ENCODE measurements at regions not wholly inside any gene's neighbourhood (a gene's known extent, or its start where the extent isn't known, plus 50 kb on each side); places are given as distances from the start of the nearest gene placed in this dataset.
"Not testable (repeated sequence)": the region's sequence is repeated elsewhere in the genome, so short reads cannot be mapped to it uniquely, and the experiment has no call there.

- H3K4me1 Mint-ChIP-seq: no peaks in the 10 kb centered on the region
Measured at GRCh38 chr5:155633338-155633957, 619.9 kb downstream of the KIF4B start.

GRCh38 chr5:155649666-155650065 is 636.1 kb downstream of the KIF4B start:
- Mint-ChIP-seq H3K4me1 (no peaks in the 10 kb centered on the region), H3K27ac (no peak overlapping the region), H3K36me3 (no peaks in the 10 kb centered on the region), H3K9me3 (no peaks in the 10 kb centered on the region), H3K4me3 (no peak overlapping the region), H3K27me3 (peaks cover 2% of the 10 kb centered on the region)

More at GRCh38 chr5:155633338-155633957, 619.9 kb downstream of the KIF4B start:
- Mint-ChIP-seq H3K9me3 (peaks cover 5% of the 10 kb centered on the region), H3K27me3 (peaks cover 8% of the 10 kb centered on the region), H3K27ac (no peak overlapping the region), H3K36me3 (no peaks in the 10 kb centered on the region), H3K4me3 (no peak overlapping the region)

- no peaks in the 10 kb centered on the region for H3K4me1 Mint-ChIP-seq
- H3K4me3 Mint-ChIP-seq: no peak overlapping the region
- no peaks in the 10 kb centered on the region for H3K9me3 Mint-ChIP-seq
- no peaks in the 10 kb centered on the region for H3K27me3 Mint-ChIP-seq
- no peak overlapping the region for H3K27ac Mint-ChIP-seq
- no peaks in the 10 kb centered on the region for H3K36me3 Mint-ChIP-seq
Measured at GRCh38 chr5:155655569-155655968, 642.0 kb downstream of the KIF4B start.

- no peak overlapping the region for H3K27ac Mint-ChIP-seq
- H3K4me1 Mint-ChIP-seq: no peaks in the 10 kb centered on the region
- no peaks in the 10 kb centered on the region for H3K27me3 Mint-ChIP-seq
- H3K4me3 Mint-ChIP-seq: no peak overlapping the region
- no peaks in the 10 kb centered on the region for H3K36me3 Mint-ChIP-seq
- no peaks in the 10 kb centered on the region for H3K9me3 Mint-ChIP-seq
Measured at GRCh38 chr5:155661859-155662258, 648.3 kb downstream of the KIF4B start.

- H3K36me3 Mint-ChIP-seq: no peaks in the 10 kb centered on the region
- no peak overlapping the region for H3K4me3 Mint-ChIP-seq
- H3K27ac Mint-ChIP-seq: no peak overlapping the region
- H3K9me3 Mint-ChIP-seq: peaks cover 1% of the 10 kb centered on the region
- no peaks in the 10 kb centered on the region for H3K27me3 Mint-ChIP-seq
- no peaks in the 10 kb centered on the region for H3K4me1 Mint-ChIP-seq
Measured at GRCh38 chr5:155665361-155665760, 651.8 kb downstream of the KIF4B start.

GRCh38 chr5:155672001-155672400 is 655.0 kb upstream of the SGCD start:
- not testable (repeated sequence) for H3K27me3 Mint-ChIP-seq, H3K27ac Mint-ChIP-seq, H3K4me3 Mint-ChIP-seq, H3K36me3 Mint-ChIP-seq, H3K4me1 Mint-ChIP-seq
- peaks cover 15% of the 10 kb centered on the region for H3K9me3 Mint-ChIP-seq

DNA sequence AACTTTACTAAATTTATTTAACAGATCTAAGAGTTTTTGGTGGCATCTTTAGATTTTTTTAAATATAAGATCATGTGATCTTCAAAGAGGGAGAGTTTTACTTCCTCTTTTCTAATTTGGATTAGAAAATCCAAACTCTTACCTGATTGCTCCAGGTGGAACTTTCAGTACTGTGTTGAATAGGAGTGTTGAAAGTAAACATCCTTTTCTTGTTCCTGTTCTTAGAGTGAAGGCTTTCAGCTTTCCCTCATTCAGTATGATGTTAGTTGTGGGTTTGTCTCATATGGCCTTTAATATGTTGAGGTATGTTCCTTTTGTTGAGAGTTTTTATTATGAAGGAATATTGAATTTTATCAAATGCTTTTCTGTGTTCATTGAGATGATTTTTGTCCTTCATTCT is 650.0 kb upstream of the SGCD start:
- Mint-ChIP-seq H3K27me3 (peaks cover 6% of the 10 kb centered on the region), H3K4me1 (no peaks in the 10 kb centered on the region), H3K9me3 (peaks cover 15% of the 10 kb centered on the region), H3K36me3 (no peaks in the 10 kb centered on the region), H3K27ac (no peak overlapping the region), H3K4me3 (no peak overlapping the region)

DNA sequence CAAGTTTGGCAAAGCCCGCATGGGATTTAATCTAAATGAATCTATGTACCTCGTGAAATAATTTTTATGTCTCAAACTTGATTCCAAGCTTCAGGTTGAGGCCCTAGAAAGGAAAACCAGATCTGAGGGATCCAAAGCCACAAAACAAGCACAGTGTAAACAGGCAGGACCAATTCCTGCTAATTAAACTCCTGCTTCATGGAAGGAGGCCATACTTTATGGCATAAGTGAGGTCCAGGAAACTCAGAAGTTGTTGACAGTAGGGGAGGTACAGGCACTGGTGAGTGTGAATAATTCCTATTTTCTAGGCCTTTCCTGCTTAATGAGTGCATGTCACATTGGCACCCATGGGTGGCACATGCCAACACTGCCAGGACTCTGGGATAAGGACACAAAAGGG is 648.6 kb upstream of the SGCD start:
- Mint-ChIP-seq H3K4me1 (no peaks in the 10 kb centered on the region), H3K27me3 (peaks cover 14% of the 10 kb centered on the region), H3K4me3 (no peak overlapping the region), H3K27ac (no peak overlapping the region), H3K9me3 (peaks cover 15% of the 10 kb centered on the region), H3K36me3 (no peaks in the 10 kb centered on the region)

GRCh38 chr5:155679530-155679929 is 647.4 kb upstream of the SGCD start:
- no peaks in the 10 kb centered on the region for H3K36me3 Mint-ChIP-seq
- H3K4me1 Mint-ChIP-seq: no peaks in the 10 kb centered on the region
- peaks cover 17% of the 10 kb centered on the region for H3K27me3 Mint-ChIP-seq
- no peak overlapping the region for H3K4me3 Mint-ChIP-seq
- H3K9me3 Mint-ChIP-seq: peaks cover 15% of the 10 kb centered on the region
- H3K27ac Mint-ChIP-seq: no peak overlapping the region

DNA sequence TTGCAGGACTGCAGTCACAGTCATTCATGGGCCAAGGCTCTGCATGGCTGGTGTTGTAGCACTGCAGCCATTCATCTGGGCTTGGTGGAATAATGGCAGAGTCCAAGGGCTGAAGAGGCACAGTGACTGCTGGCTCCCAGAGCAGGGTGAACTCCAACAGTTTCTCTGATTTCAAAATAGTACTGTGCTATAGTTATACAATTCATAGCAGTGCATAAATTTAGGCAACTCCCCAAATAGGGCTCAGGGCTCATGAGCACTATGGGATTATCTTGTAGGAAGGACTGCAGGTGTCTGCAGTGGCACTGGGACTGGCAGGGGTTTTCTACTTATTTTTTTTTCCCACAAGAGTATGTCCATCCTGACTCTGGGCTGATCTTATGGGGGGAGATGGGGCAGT is 642.5 kb upstream of the SGCD start:
- Mint-ChIP-seq H3K9me3 (peaks cover 10% of the 10 kb centered on the region), H3K27ac (no peak overlapping the region), H3K27me3 (peaks cover 27% of the 10 kb centered on the region), H3K4me1 (no peaks in the 10 kb centered on the region), H3K4me3 (no peak overlapping the region), H3K36me3 (no peaks in the 10 kb centered on the region)

DNA sequence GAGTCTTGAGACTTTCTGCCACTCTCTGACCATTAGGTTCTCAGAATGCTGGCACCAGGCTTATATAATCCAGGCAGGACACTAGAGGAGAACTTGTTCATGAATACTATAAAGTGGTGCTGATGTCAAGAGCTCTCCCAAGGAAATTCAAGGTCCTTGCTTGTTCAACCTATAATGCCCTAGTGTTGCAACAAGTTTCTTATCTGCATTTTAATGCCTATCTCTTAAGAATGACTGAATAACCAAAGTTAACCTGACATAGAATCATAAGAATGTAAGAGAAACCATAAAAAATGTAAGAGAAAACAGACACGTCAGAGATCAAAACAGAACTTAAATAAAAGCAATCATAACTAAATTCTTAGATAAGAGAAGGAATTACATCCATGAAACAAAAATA is 640.8 kb upstream of the SGCD start:
- H3K27ac Mint-ChIP-seq: no peak overlapping the region
- peaks cover 21% of the 10 kb centered on the region for H3K27me3 Mint-ChIP-seq
- H3K4me3 Mint-ChIP-seq: no peak overlapping the region
- no peaks in the 10 kb centered on the region for H3K4me1 Mint-ChIP-seq
- no peaks in the 10 kb centered on the region for H3K36me3 Mint-ChIP-seq
- peaks cover 5% of the 10 kb centered on the region for H3K9me3 Mint-ChIP-seq

- H3K36me3 Mint-ChIP-seq: no peaks in the 10 kb centered on the region
- no peak overlapping the region for H3K27ac Mint-ChIP-seq
- H3K4me3 Mint-ChIP-seq: no peak overlapping the region
- no peaks in the 10 kb centered on the region for H3K4me1 Mint-ChIP-seq
- peaks cover 12% of the 10 kb centered on the region for H3K27me3 Mint-ChIP-seq
- H3K9me3 Mint-ChIP-seq: no peaks in the 10 kb centered on the region
Measured at GRCh38 chr5:155689406-155689805, 637.6 kb upstream of the SGCD start.

- H3K4me1 Mint-ChIP-seq: no peaks in the 10 kb centered on the region
- peaks cover 2% of the 10 kb centered on the region for H3K27me3 Mint-ChIP-seq
- H3K9me3 Mint-ChIP-seq: no peaks in the 10 kb centered on the region
Measured at GRCh38 chr5:155696362-155696761, 630.6 kb upstream of the SGCD start.

GRCh38 chr5:155697236-155697635 is 629.7 kb upstream of the SGCD start:
- H3K27me3 Mint-ChIP-seq: no peaks in the 10 kb centered on the region
- H3K27ac Mint-ChIP-seq: no peak overlapping the region

More at GRCh38 chr5:155696362-155696761, 630.6 kb upstream of the SGCD start:
- H3K27ac Mint-ChIP-seq: no peak overlapping the region
- no peak overlapping the region for H3K4me3 Mint-ChIP-seq
- H3K36me3 Mint-ChIP-seq: no peaks in the 10 kb centered on the region

DNA sequence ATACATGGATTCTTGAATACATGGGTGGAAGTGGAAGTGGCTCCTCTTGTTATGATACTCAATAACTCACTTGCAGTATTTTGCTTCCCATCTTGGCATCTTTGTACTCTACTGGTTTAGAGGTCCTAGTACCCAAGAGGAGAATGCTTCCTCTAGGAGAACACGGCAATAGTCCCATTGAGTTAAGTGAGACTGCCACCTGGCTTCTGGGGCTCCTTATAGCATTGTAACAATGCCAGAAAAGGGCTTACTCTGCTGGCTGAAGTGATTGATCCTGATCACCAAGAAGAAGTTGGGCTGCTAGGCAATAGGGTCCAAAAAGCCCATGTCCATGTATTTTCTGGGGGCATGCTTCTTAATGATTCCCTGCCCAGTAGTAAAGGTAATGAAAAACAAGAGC is 627.6 kb upstream of the SGCD start:
- no peaks in the 10 kb centered on the region for H3K27me3 Mint-ChIP-seq
- H3K36me3 Mint-ChIP-seq: no peaks in the 10 kb centered on the region
- H3K4me1 Mint-ChIP-seq: no peaks in the 10 kb centered on the region
- no peak overlapping the region for H3K27ac Mint-ChIP-seq
- H3K9me3 Mint-ChIP-seq: no peaks in the 10 kb centered on the region
- no peak overlapping the region for H3K4me3 Mint-ChIP-seq

More at GRCh38 chr5:155697236-155697635, 629.7 kb upstream of the SGCD start:
- Mint-ChIP-seq H3K4me1 (no peaks in the 10 kb centered on the region), H3K36me3 (no peaks in the 10 kb centered on the region), H3K4me3 (no peak overlapping the region), H3K9me3 (no peaks in the 10 kb centered on the region)

DNA sequence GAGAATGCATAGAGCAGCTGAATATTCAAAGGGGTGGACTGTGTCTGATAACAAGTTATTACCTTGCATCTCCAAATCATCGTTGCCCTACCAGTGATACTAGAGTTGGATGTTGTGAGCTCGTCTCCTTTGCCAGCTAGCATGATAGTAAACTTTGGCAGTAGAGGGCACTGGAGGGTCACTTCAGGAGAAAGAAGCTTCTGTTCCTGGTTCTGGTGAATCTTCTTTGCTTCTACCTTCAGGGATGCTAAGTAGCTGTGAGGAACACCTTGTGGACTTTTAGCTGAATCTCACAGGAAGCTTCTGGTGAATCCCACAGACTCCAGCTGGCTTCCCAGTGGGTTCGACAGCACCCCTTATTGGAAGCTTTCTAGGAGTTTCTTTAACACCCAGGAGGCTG is 626.6 kb upstream of the SGCD start:
- Mint-ChIP-seq H3K4me1 (no peaks in the 10 kb centered on the region), H3K36me3 (no peaks in the 10 kb centered on the region), H3K27me3 (no peaks in the 10 kb centered on the region), H3K9me3 (no peaks in the 10 kb centered on the region), H3K4me3 (no peak overlapping the region), H3K27ac (no peak overlapping the region)

GRCh38 chr5:155711882-155712281 is 615.1 kb upstream of the SGCD start:
- no peaks in the 10 kb centered on the region for H3K4me1 Mint-ChIP-seq
- H3K9me3 Mint-ChIP-seq: no peaks in the 10 kb centered on the region

More at GRCh38 chr5:155711882-155712281, 615.1 kb upstream of the SGCD start:
- Mint-ChIP-seq H3K4me3 (no peak overlapping the region), H3K27ac (no peak overlapping the region), H3K36me3 (no peaks in the 10 kb centered on the region), H3K27me3 (no peaks in the 10 kb centered on the region)

Data from activated naive CD4-positive, alpha-beta T cell treated with anti-CD3 and anti-CD28 coated beads, Interleukin-2, amount 50 U/mL, for 24 hours (primary cell).